AG04450 (cell line): ENCODE measurements at regions not wholly inside any gene's neighbourhood (a gene's known extent, or its start where the extent isn't known, plus 50 kb on each side); places are given as distances from the start of the nearest gene placed in this dataset.
"Not testable (repeated sequence)": the region's sequence is repeated elsewhere in the genome, so short reads cannot be mapped to it uniquely, and the experiment has no call there.

Experiments used
- CTCF ChIA-PET: fragments of 300-600, 350-600 bp; formaldehyde crosslinking; extraction: SDS; loops from one replicate; lab custom pipeline; 2022; ENCODE audit warnings: antibody characterized with exemption, inconsistent platforms; lab: Charles Lee
- POLR2A ChIA-PET: fragments of 350-600 bp; formaldehyde crosslinking; extraction: SDS; loops from one replicate; lab custom pipeline; 2021; ENCODE audit warnings: antibody characterized with exemption, inconsistent platforms; lab: Yijun Ruan, JAX
- DNase-seq: peaks from one replicate; pipeline ENCODE4 v3.0.0-alpha.2; 2011; ENCODE audit warnings: low read depth, low spot score
- H3K27ac ChIP-seq: one replicate; pipeline ENCODE4 v1.5.1; 2012; ENCODE audit warnings: low read depth, low read length, control low read depth
- H3K27me3 ChIP-seq: one replicate; pipeline ENCODE4 v1.6.0; 2012; ENCODE audit warnings: low read length; ENCODE audit not compliant: control insufficient read depth, insufficient read depth
- H3K4me3 ChIP-seq: 2 replicates; pipeline ENCODE4 v1.5.1; 2011; ENCODE audit warnings: mild to moderate bottlenecking, low read depth, low read length, control low read depth
- H3K9me3 ChIP-seq: 2 replicates; pipeline ENCODE4 v1.5.1; 2012; ENCODE audit warnings: low read length; ENCODE audit not compliant: control insufficient read depth, insufficient read depth
- TF ChIP-seq, protein P1 (sequence below): IDR thresholded peaks from 2 replicates; pipeline ENCODE4 v1.5.1; 2011; ENCODE audit warnings: low read depth, low read length, control low read depth, inconsistent platforms

DNA sequence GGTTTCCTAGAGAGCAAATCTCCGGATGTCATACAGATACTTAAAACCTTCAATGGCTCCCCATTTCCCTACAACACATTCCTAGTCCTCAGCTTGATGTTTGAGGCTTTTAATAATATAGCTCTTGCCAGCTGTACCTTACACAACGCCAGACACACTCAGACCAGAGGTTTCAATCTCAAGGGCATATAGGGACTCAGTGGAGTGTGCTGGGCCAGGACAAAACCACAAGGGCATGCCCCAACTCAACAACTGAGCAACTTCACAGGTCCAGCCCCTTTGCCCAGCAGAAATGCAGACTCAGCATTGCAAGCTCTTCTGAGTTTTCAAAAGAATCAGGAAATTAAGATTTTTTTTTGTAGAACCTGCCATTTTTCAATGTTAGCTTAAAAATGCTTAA lies 235.5 kb downstream of the NPIPA8 start:
- H3K9me3 ChIP-seq, DNase-seq, H3K27ac ChIP-seq, POLR2A ChIA-PET, CTCF ChIA-PET, H3K4me3 ChIP-seq, H3K27me3 ChIP-seq: not testable (repeated sequence)

- H3K9me3 ChIP-seq, H3K4me3 ChIP-seq, CTCF ChIA-PET, POLR2A ChIA-PET, H3K27ac ChIP-seq, DNase-seq, H3K27me3 ChIP-seq: not testable (repeated sequence)
Measured at GRCh38 chr16:18092605-18093004, 243.9 kb downstream of the NPIPA8 start.

DNA sequence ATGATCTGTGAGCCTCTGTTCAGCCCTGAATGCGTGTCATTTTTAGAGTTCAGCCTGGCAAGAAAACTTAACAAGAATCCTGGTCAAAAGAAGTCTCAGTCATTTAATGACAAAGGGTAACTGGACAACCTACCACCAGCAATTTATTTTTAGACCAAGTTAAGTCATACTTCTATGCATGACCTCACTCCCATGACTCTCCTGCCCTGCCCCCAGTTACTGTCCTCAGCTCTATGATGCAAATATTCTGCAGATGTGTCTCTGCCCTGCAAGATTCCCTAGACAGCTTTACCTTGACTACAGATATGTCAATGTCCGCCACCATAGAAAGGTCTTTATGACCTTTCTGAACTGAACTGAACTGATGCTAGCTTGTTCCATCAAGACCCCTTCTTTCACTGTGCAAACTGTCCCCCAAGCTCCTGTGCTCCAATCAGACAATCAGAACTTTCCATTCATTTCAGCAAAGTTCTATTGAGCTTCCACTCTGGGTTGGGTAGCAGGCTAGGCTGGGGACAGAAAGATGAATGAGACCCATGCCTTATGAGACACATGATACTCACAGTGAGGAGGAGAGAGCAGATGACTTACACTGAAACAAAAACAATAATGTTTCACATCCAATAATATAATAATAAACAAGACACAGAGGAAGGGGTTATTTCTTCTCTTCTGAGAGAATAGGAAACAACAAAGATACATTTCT lies 255.7 kb downstream of the NPIPA8 start:
- H3K27ac ChIP-seq, H3K9me3 ChIP-seq, H3K27me3 ChIP-seq, CTCF ChIA-PET, H3K4me3 ChIP-seq, POLR2A ChIA-PET, DNase-seq: not testable (repeated sequence)

DNA sequence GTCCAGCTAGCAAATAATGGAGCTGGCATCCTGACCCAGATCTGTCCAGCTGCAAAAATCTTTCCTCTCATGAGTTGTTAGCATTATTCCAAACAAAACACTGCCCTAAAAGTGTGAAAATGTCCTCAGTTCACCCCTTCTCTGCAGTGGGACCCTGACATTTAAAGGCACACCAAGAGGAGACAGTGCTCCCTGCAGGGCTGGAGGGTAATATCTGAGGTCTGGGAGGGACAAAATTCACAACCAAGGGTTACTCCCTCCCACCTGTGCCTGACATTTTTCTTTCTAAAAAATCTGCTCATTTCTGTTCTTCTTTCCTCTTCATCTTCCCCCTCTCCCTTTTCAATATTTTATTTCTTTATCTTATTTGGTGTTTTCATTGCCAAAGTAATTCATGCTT lies 258.6 kb downstream of the NPIPA8 start:
- DNase-seq, H3K27me3 ChIP-seq, H3K27ac ChIP-seq, H3K9me3 ChIP-seq, POLR2A ChIA-PET, CTCF ChIA-PET, H3K4me3 ChIP-seq: not testable (repeated sequence)

DNA sequence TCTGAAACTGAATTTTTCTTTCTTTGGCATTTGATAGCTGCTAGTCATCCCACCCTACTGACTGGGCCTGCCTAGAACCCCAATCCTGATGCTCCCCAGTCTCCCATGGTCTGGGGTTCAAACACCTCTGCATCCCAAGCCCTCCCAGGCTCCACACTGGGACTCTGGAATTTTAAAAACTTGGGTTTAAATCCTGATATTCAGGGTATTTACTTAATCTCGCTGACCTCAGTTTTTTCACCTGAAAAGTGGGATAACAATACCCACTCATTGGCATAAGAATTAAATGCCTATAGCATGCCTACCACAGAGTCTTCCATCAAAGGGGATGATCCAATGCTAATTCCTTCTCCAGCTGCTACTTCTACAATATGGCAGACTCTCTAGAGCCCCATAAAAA lies 264.4 kb downstream of the NPIPA8 start:
- TF ChIP-seq, protein P1, sequence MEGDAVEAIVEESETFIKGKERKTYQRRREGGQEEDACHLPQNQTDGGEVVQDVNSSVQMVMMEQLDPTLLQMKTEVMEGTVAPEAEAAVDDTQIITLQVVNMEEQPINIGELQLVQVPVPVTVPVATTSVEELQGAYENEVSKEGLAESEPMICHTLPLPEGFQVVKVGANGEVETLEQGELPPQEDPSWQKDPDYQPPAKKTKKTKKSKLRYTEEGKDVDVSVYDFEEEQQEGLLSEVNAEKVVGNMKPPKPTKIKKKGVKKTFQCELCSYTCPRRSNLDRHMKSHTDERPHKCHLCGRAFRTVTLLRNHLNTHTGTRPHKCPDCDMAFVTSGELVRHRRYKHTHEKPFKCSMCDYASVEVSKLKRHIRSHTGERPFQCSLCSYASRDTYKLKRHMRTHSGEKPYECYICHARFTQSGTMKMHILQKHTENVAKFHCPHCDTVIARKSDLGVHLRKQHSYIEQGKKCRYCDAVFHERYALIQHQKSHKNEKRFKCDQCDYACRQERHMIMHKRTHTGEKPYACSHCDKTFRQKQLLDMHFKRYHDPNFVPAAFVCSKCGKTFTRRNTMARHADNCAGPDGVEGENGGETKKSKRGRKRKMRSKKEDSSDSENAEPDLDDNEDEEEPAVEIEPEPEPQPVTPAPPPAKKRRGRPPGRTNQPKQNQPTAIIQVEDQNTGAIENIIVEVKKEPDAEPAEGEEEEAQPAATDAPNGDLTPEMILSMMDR: no peak
- no peak for DNase-seq
- Histone ChIP-seq H3K27me3 (no peaks in the 10 kb centered on the region), H3K27ac (no peak overlapping the region), H3K4me3 (no peak overlapping the region), H3K9me3 (peaks cover 2% of the 10 kb centered on the region; the same call in 1 of the 2 replicates)
- ChIA-PET CTCF (no interaction called here), POLR2A (no interaction called here)

GRCh38 chr16:18069683-18070082 lies 266.9 kb downstream of the NPIPA8 start:
- no peak for DNase-seq
- ChIA-PET CTCF (no interaction called here), POLR2A (no interaction called here)
- Histone ChIP-seq H3K27ac (no peak overlapping the region), H3K4me3 (no peak overlapping the region), H3K9me3 (peaks cover 2% of the 10 kb centered on the region; the same call in 1 of the 2 replicates), H3K27me3 (no peaks in the 10 kb centered on the region)
- TF ChIP-seq, protein P1: no peak

DNA sequence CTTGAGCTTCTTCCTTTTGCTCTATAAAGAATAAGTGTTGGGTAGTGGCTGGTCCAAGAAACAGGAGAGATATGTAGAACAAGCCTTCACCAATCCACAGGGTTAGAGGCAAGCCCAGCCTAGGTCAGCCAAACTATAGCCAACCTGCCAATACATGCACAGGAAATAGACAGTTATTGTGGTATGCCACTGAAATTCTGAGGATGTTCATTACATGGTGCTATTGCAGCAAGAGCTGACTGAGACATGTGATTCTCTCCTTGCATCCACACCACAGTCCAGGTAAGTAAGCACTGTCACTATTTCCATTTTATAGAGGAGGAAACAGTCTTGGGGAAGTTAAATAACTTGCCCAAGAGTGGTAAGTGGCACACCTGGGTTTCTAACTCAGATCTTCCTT lies 268.1 kb downstream of the NPIPA8 start:
- H3K9me3 ChIP-seq: peaks cover 2% of the 10 kb centered on the region; the same call in 1 of the 2 replicates
- POLR2A ChIA-PET: no interaction called here
- H3K4me3 ChIP-seq: no peak overlapping the region
- TF ChIP-seq, protein P1: no peak
- no peaks in the 10 kb centered on the region for H3K27me3 ChIP-seq
- no peak overlapping the region for H3K27ac ChIP-seq
- no peak for DNase-seq
- CTCF ChIA-PET: no interaction called here
